HepG2 (cell line): ENCODE measurements at regions not wholly inside any gene's neighbourhood (a gene's known extent, or its start where the extent isn't known, plus 50 kb on each side); places are given as distances from the start of the nearest gene placed in this dataset.

Experiments used
- ATAC-seq: fragments of 200-7000 bp; cut with Tn5 transposase; 3 replicates; pipeline ENCODE4 v1.9.1; 2020; ENCODE audit warnings: mild to moderate bottlenecking, moderate library complexity
- BruUV-seq: library from RNA; stranded (reverse); fragments of 400-500 nt; replicated peaks from 2 replicates; lab custom pipeline; 2021; lab: Mats Ljungman, UMichigan
- CTCF ChIA-PET: fragments of 300-600 bp; formaldehyde crosslinking; extraction: SDS; loops from one replicate; lab custom pipeline; 2021; ENCODE audit warnings: low total read pairs, inconsistent platforms, low intra/inter-chr PET ratio; lab: Yijun Ruan, JAX
- POLR2A ChIA-PET: fragments of 350-600 bp; sonication (Branson Sonifier 250); formaldehyde crosslinking; loops from one replicate; lab custom pipeline; 2020; ENCODE audit warnings: antibody characterized with exemption, inconsistent platforms; lab: Yijun Ruan, JAX
- DNase-seq: peaks from one replicate; pipeline ENCODE4 v3.0.0-alpha.2; 2015; ENCODE audit warnings: low spot score
- FAIRE-seq: peaks from 3 replicates; lab custom pipeline; 2011; peaks lifted over from hg19 to GRCh38; lab: Jason Lieb, UNC
- H2AFZ ChIP-seq: one replicate; pipeline ENCODE4 v1.6.1; 2011; ENCODE audit warnings: low read length, inconsistent platforms
- H3K27ac ChIP-seq: fragments of 300-600 bp; 3 replicates; pipeline ENCODE4 v1.8.0; 2011; ENCODE audit warnings: mixed run types, mild to moderate bottlenecking, mixed read lengths, low read length, inconsistent platforms; ENCODE audit not compliant: insufficient read depth; ENCODE audit errors: extremely low read length
- H3K27me3 ChIP-seq, 2 experiments: fragments of 200-600 bp in 1 of 2; 2 replicates in 1 of 2; 3 replicates in 1 of 2; pipeline versions ENCODE4 v1.6.0 to v1.8.0; 2011; ENCODE audit warnings: low read length in 2 of 2, mild to moderate bottlenecking in 2 of 2, moderate library complexity in 2 of 2, inconsistent platforms in 1 of 2; ENCODE audit not compliant: insufficient read depth in 2 of 2, control insufficient read depth in 1 of 2
- H3K36me3 ChIP-seq, 2 experiments: fragments of 200-600 bp in 1 of 2; replicated peaks in 1 of 2; 2 replicates in 1 of 2; 3 replicates in 1 of 2; pipeline versions ENCODE4 v1.5.1 to v1.8.0; 2011; ENCODE audit warnings: low read length in 2 of 2, inconsistent platforms in 1 of 2; ENCODE audit not compliant: insufficient read depth in 2 of 2, control insufficient read depth in 1 of 2
- H3K4me1 ChIP-seq: 2 replicates; pipeline ENCODE4 v1.5.1; 2012; ENCODE audit warnings: low read length, inconsistent platforms; ENCODE audit not compliant: insufficient read depth
- H3K4me2 ChIP-seq: 2 replicates; pipeline ENCODE4 v1.6.0; 2011; ENCODE audit warnings: low read depth, low read length, inconsistent platforms
- H3K4me3 ChIP-seq, 3 experiments: fragments of 200-600 bp in 1 of 3; sonication (generic), shearing (Covaris generic) in 1 of 3; replicated peaks in 1 of 3; 2 replicates each; pipeline ENCODE4 v1.5.1; 2011 to 2016; ENCODE audit warnings: low read length in 3 of 3, inconsistent platforms in 2 of 3, low read depth in 2 of 3, mild to moderate bottlenecking in 2 of 3, control low read depth in 1 of 3, mixed read lengths in 1 of 3; ENCODE audit not compliant: insufficient read depth in 1 of 3
- H3K79me2 ChIP-seq: one replicate; pipeline ENCODE4 v1.6.1; 2011; ENCODE audit warnings: low read length, inconsistent platforms; ENCODE audit not compliant: insufficient read depth
- H3K9ac ChIP-seq: 2 replicates; pipeline ENCODE4 v1.6.0; 2011; ENCODE audit warnings: mild to moderate bottlenecking, low read depth, low read length, inconsistent platforms; ENCODE audit not compliant: insufficient read depth
- H3K9me3 ChIP-seq: 2 replicates; pipeline ENCODE4 v1.5.1; 2012; ENCODE audit warnings: mild to moderate bottlenecking, low read length
- H4K20me1 ChIP-seq: 2 replicates; pipeline ENCODE4 v1.6.0; 2011; ENCODE audit warnings: inconsistent platforms, mild to moderate bottlenecking, low read length, moderate library complexity; ENCODE audit not compliant: insufficient read depth
- GABPB1 ChIP-seq: IDR thresholded peaks from 2 replicates; pipeline ENCODE4 v1.6.1; 2016; ENCODE audit warnings: mild to moderate bottlenecking, missing genetic modification reagents, moderate library complexity, missing compliant biosample characterization
- HOXA5 ChIP-seq: sonication (generic); formaldehyde crosslinking; IDR thresholded peaks from 2 replicates; pipeline ENCODE4 v1.4.0; 2020; ENCODE audit warnings: missing genetic modification reagents
- IRF1 ChIP-seq: sonication (generic); formaldehyde crosslinking; IDR thresholded peaks from 2 replicates; pipeline ENCODE4 v1.4.0; 2020; ENCODE audit warnings: low read depth, mild to moderate bottlenecking, missing genetic modification reagents
- KDM6A ChIP-seq: IDR thresholded peaks from 2 replicates; pipeline ENCODE4 v1.6.1; 2016; ENCODE audit warnings: low read depth
- MEIS1 ChIP-seq: sonication (generic); formaldehyde crosslinking; IDR thresholded peaks from 2 replicates; pipeline ENCODE4 v1.9.0; 2021; ENCODE audit warnings: mild to moderate bottlenecking, missing genetic modification reagents, moderate library complexity, borderline replicate concordance
- ZIK1 ChIP-seq: sonication (generic); formaldehyde crosslinking; IDR thresholded peaks from 2 replicates; pipeline ENCODE4 v1.5.0; 2020; ENCODE audit warnings: mild to moderate bottlenecking, low read depth, missing genetic modification reagents, borderline replicate concordance
- ZNF30 ChIP-seq: sonication (generic); formaldehyde crosslinking; IDR thresholded peaks from 2 replicates; pipeline ENCODE4 v1.5.0; 2020; ENCODE audit warnings: mild to moderate bottlenecking, missing genetic modification reagents
- WGBS: methylation state at CpG from one replicate; pipeline ENCODE4 v1.1.6; 2017; ENCODE audit warnings: low lambda C conversion rate; 5-methylcytosine and 5-hydroxymethylcytosine counted together
- in situ Hi-C: cut with HindIII; loops from 2 replicates; pipeline ENCODE4 v1.10.0; 2017; ENCODE audit warnings: low pct_unique_long_range_greater_than_20kb; ENCODE audit not compliant: extremely low pct_ligation_motif_present
- intact Hi-C: fragments of 100-400 bp; cut with micrococcal nuclease; formaldehyde crosslinking; loops from one replicate; pipeline ENCODE4 v1.10.0; 2022; ENCODE audit not compliant: unreplicated experiment
- TF ChIP-seq, protein P1 (sequence below): sonication (generic); formaldehyde crosslinking; IDR thresholded peaks from 2 replicates; pipeline ENCODE4 v1.4.0; 2020; ENCODE audit warnings: missing genetic modification reagents

DNA sequence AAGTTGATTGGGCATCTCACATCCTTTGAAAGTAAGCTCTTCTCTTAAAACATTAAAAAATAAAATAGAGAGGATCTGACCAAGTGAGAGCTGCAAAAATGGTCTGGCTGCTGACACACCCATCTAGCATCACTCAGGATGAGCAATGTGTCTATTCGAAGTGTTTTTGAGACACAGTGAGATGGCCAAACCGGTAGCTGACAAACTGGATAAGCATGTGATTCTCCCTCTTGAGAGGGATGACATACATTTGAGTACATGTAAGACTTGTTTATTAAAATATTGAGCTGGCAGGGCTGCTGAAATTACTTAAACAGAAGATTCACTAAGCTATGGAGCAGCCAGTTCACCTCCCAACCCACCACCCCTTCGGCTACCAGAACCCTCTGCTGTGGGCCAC is 333.9 kb downstream of the ADRA2A start:
- Histone ChIP-seq H3K27me3 (no peaks in the 10 kb centered on the region; a peak in 1 of 5 replicates), H3K27ac (no peak overlapping the region), H3K9me3 (no peaks in the 10 kb centered on the region), H3K4me2 (no peak overlapping the region), H3K9ac (no peak overlapping the region), H4K20me1 (no peaks in the 10 kb centered on the region), H2AFZ (no peak overlapping the region), H3K79me2 (no peaks in the 10 kb centered on the region), H3K4me1 (no peaks in the 10 kb centered on the region), H3K36me3 (no peaks in the 10 kb centered on the region), H3K4me3 (no peak overlapping the region)
- BruUV-seq = no TSS peak
- DNase-seq (no peak), ATAC-seq (no peak), FAIRE-seq (no peak)
- no peak for TF ChIP-seq KDM6A (CRISPR knock-in tag)
- TF ChIP-seq ZIK1 (CRISPR knock-in tag) = no peak
- no peak for TF ChIP-seq IRF1 (CRISPR knock-in tag)
- no peak for TF ChIP-seq HOXA5 (CRISPR knock-in tag)
- ChIA-PET POLR2A (no interaction called here), CTCF (no interaction called here)
- in situ Hi-C loops = no loop called here
- intact Hi-C loops = no loop called here
- 0% methylated on average over 3 of the region's 3 CpGs for WGBS

DNA sequence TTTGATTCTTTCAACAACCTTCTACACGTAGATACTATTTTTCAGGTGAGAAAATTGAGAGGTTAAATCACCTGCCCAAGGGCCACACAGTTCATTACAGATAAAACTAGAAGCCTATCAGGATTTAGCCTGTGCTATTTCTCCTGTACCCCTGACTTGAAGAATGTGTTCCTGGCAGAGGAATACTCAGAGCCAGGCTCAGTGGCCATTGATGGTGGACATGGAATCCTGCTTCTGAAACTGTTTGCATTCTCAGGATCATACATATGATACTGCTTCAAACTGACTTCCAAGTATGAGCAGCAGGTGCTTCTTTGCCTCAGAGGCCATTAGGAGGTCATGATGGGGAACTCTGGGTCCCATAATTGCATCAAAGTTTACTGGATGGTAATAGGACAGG is 348.6 kb downstream of the ADRA2A start:
- ChIA-PET POLR2A (no interaction called here), CTCF (no interaction called here)
- Histone ChIP-seq H3K4me3 (no peak overlapping the region), H2AFZ (no peak overlapping the region), H3K36me3 (no peaks in the 10 kb centered on the region), H3K9ac (no peak overlapping the region), H4K20me1 (no peaks in the 10 kb centered on the region), H3K27ac (no peak overlapping the region), H3K4me2 (no peak overlapping the region), H3K79me2 (no peaks in the 10 kb centered on the region), H3K9me3 (no peaks in the 10 kb centered on the region), H3K4me1 (no peaks in the 10 kb centered on the region), H3K27me3 (no peaks in the 10 kb centered on the region)
- TF ChIP-seq GABPB1 (CRISPR knock-in tag) (no peak), ZNF30 (CRISPR knock-in tag) (no peak), MEIS1 (CRISPR knock-in tag) (no peak)
- TF ChIP-seq, protein P1, sequence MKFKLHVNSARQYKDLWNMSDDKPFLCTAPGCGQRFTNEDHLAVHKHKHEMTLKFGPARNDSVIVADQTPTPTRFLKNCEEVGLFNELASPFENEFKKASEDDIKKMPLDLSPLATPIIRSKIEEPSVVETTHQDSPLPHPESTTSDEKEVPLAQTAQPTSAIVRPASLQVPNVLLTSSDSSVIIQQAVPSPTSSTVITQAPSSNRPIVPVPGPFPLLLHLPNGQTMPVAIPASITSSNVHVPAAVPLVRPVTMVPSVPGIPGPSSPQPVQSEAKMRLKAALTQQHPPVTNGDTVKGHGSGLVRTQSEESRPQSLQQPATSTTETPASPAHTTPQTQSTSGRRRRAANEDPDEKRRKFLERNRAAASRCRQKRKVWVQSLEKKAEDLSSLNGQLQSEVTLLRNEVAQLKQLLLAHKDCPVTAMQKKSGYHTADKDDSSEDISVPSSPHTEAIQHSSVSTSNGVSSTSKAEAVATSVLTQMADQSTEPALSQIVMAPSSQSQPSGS (CRISPR knock-in tag) = no peak
- no peak for FAIRE-seq
- 0% methylated on average over 1 of the region's 1 CpG for WGBS
- intact Hi-C loops (no loop called here), in situ Hi-C loops (no loop called here)
- no TSS peak for BruUV-seq
- ATAC-seq = no peak
- no peak for DNase-seq
